Iris pigment epithelial cell (primary cell): ENCODE measurements at regions not wholly inside any gene's neighbourhood (a gene's known extent, or its start where the extent isn't known, plus 50 kb on each side); places are given as distances from the start of the nearest gene placed in this dataset.
"Not testable (repeated sequence)": the region's sequence is repeated elsewhere in the genome, so short reads cannot be mapped to it uniquely, and the experiment has no call there.

Experiments used
- DNase-seq: peaks from one replicate; pipeline ENCODE4 v3.0.0-alpha.2; 2011; ENCODE audit warnings: low read depth

DNA sequence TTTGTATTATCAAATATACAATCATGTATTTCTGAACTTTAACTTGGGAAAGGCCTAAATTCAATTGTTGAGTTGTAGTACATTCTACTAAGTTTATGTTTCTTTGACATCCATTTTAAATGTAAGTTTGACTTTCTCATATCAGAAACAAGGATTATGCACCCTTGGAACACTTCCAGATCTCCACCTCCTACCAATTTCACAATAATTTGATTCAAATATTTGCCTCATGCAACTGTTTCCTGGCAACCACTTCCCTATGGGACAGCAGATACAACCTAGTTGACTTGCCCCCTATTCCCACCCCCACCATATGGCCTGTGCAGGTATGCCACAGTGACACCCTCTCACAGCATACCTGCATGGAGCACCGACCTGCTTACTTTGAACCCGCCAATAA lies 506.4 kb upstream of the PABPC4L start:
- no peak for DNase-seq

DNA sequence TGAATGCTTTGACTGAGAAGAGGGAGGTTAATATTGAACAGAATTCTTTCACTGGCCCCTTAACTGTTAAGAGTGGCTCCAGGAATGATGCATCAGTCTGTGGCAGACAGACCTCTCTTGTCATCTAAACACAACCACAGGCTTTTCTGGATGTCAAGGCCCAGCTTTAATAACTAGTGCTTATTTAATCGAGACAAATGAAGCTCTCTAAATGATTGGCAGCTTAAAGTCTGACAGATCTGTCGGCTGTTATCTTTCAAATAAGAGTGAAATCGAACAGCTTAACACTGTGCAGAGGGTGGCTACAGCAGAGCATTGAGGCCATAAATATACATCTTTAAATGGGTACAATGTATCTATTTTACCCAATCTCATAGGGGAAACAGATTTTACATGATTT lies 500.8 kb upstream of the PABPC4L start:
- DNase-seq: no peak

DNA sequence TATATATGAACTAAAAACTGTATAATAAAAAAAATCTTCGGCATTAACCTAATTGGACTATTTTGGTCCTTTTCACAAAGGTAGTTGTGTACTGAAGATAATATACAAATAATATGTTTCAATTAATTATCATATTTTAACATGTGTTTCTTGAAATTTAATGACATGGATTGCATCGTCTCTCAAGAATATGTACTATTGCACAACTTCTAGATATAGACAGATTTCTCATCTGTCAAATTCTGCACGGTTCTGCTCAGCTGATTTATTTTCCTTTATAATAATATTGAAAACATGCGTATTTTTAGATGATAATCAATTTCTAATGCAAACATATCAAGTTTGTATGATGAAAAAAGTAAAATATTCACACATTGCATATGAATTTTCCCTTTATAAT lies 498.7 kb upstream of the PABPC4L start:
- DNase-seq: no peak

DNA sequence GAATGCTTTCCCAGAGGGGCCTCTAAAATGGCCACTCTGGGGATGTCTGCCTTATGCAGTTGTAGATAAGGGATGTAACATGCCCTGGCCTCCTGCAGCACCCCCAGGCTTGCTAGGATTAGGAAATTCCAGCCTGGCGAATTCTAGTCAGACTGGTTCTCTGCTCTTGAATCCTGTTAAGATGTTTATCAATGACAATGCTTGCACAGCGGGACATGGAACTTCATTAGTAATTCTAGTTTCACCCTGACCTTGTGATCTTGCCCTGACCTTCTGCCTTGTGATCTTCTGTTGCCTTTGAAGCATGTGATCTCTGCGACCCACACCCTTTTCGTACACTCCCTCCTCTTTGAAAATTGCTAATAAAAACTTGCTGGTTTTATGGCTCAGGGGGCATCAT lies 497.2 kb upstream of the PABPC4L start:
- not testable (repeated sequence) for DNase-seq

DNA sequence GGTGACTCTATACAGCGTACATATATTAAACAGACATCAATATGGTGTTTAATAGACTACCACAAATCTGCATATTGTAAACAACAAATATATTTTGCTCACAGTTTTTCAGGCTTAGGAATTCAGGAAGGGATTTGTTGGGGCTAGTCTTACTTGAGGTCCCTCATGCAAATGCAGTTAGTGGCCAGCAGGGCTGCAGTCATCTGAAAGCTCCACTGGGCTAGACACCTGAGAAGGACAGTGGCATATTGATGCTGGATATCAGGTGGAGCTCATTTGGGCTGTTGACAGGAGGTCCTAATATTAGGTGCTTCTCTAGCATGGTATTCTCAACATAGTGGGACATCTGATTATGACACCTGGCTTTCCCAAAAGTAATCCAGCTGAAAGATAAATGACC lies 493.8 kb upstream of the PABPC4L start:
- no peak for DNase-seq

DNA sequence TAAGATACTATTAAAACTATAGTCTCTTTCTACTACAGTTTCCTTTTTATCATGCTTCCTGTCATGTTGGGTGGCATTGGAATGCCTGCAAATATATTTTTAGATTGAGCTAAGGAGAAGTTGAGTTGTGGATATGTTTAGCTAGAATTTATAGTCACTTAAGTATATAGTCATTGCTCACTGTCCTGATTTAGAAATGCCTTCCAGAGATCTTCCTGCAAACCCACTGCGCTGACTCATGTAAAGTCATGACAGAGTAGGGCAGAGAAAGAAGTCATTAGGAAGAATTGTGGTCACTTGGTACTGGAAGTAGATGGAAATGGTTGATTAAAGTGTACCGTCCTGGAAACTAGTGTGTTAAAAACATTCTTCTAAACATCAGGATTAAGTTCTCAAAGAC lies 490.3 kb upstream of the PABPC4L start:
- DNase-seq: peak; percentile 1

DNA sequence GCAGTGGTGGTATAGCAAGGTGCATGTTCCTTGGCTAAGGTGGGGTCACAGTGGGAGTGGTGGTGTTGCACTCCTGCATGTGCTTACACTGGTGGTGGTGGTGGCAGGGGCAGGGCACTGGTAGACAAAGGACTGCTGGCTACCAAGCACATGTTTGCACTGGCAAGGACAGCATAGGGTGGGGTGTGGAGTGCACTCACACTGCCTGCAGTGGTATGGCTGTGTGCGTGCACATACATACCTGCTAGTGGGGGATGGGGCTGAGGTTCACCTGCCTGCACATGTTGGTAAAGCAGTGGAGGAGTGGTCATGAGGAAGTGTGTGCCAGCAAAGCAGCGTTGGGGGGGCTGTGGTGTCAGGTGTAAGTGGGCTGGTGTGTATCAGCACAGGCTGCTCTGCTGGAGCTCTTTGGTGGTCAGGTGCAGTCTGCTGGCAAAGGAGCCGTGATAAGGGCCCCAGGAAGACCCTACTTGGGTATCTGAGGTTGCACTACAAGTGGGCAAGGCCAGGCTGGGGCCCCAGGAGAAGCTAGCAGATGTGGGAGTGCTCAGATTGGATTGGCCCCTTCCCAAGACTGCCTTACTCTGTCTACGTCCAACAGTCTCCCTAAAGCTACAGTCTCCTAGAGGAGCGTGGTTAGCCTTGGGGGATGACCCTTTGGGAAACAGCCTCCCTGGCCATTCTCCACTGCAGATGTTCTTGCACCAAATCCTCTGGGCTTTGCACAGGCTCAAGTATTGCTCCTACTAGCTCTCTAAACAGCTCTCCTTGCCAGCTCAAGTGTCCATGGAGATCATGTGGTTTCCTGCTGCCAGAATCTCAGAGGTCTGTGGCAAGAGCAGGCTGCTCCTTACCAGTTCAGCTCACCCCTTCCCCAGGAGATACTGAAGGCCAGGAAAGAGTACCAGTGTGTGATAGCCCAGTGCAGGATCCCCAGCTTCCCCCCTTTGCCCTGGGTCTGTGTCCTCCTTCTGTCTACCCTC lies 486.3 kb upstream of the PABPC4L start:
- no peak for DNase-seq

DNA sequence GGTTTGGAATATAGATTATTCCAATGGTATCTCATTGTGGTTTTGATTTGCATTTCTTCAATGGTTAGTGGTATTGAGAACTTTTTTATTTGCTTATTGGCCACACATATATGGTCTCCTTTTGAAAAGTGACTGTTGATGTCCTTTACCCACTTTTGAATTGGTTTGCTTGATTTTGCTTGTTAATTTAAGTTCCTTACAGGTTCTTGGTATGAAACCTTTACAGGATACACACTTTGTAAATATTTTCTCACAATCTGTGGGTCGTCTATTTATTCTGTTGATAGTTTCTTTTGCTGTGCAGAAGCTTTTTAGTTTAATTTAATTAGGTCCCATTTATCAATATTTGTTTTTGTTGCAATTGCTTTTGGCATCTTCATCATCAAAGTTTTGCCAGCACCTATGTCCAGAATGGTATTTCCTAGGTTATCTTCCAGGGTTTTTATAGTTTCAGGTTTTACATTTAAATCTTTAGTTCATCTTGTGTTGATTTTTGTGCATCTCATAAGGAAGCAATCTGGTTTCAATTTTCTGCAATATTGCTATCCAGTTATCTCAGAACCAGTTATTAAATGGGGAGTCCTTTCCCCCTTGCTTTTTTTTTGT lies 475.7 kb upstream of the PABPC4L start:
- DNase-seq: no peak

DNA sequence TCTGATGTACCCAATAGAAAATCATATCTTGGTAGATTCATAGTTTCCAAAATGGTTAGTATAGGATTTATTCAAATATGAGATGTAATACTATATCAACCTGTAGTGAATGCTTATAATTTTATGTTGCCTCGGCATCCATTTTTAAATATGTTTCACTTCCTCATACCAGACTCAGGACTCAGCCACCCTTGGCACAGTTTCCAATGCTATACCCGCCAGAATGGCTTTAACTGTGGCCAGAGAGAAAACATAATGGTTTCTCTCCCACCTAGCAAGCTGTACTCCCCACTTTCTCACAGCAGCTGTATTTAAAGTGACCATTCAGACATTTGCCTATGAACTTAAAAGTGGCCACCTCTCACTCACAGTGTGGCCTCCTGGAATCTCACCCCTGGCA lies 466.6 kb upstream of the PABPC4L start:
- DNase-seq: no peak

DNA sequence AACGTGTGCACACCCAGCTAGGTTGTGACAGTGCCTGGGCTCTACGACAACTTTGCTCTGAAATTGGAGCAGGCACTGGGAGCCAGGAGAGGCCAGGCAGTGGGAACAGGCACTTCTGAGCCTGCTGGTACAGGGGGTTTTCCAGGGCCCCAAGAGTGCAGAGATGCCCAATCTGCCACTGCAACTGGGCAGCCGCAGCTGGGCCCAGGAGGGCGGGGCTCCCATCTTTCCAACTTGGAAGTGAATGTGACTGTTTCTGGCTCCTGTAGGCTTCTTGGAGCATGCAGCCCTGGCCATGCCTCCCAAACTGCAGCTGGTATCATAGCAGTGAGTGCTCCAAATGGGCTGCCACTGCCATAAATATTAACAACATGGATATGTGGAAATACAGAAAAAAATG lies 465.1 kb upstream of the PABPC4L start:
- no peak for DNase-seq

DNA sequence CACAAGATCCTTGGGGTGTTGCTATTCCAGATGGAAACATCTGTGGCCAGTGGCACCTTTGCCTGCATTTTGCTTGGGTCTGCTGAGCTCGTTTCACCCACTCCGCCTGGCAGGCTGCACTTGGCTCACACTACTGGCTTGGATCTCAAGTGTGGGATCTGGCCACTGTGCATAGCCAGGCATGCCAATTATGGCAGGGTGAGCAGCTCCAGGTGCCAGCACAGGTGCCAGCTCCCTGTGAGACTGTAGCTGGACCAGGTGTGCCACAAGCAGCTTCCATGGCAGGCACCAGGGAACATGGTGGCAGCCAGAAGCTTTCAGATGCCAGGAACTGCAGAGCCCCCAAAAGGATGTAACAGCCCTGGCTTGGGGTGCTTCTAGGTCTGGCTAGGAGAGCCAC lies 463.8 kb upstream of the PABPC4L start:
- DNase-seq: no peak

DNA sequence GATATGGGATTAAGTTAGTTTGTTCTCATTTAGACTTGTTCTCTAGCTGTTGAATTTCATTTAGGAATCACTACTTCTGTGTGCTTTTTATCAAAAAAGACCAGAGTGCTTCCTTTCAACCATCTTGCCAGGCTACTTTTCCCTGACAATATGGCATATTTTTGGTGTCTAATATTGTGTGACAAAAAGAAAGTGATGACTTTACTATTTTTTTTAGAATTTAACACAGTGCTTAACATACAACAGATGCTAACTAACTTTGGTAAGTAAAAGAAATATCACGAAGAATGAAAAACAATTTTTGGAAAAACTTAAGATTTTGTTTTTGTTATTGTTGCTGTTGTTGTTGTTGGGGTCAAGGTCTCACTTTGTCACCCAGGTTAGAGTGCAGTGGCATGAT lies 462.2 kb upstream of the PABPC4L start:
- DNase-seq: no peak

DNA sequence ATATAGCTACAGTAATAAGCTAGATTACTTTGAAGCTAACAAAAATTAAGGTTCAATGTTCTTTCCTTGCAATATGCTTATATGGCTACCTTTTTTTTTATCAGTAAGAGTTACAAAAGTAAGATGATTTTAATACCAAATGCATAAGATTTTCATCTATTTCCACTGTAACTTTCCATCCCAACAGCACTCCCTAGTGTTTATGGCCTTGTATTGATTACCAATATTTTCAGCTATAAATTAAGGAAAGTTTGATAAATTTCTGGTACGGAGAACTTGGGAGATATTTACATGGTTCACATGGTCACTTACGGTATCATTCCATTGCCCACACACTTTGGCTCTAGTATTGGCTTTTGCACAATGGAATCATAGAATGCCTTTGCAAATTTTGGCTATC lies 448.9 kb upstream of the PABPC4L start:
- DNase-seq: no peak

DNA sequence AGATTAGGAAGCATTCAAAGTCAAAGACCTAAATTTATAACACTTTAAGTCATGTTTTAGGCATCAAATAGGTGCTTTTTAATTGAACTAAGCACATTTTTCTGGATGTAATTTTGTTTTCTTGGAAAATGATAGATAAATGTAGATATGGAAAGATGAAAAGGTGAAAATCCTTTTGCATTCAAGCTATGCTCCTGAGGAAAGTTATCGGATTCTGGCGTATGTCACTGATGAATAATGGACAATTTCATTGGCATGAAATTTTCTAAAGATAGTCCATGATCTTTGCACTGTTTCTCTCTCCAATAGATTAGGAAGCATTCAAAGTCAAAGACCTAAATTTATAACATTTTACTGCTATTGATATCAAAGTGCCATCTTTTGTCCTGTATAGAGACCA lies 444.2 kb upstream of the PABPC4L start:
- DNase-seq: no peak

DNA sequence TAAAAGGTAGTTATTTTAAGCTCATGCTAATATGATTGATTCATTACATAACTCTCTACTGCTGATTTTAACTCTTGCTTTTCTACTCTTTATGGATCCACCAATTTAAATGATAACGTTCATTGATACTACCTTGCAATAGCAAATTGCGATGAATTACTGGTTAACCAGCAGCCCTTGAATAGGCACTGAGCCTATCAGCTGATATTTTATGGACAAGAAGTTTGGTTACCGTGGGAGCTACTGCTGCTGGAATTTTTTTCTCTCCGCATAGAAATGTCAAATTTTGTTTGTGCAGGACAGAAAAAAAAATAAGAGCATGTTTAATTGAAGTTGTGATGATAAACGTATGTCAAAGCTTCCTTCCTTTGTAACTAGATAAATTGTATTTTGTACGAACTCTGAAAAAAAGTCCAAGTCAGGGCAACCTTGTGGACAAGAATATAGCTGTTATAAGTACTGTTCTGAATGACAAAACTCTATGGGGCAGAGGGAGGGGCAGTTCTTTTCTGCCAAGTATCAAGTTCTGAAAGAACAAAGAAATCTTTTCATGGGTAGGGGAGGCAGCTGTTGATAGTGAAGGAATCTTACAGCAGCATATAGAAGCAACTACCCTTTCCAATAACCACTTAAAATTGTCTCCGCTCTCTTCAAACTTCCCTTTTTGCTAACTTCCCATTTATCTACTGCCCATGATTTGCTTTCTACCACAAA lies 434.9 kb upstream of the PABPC4L start:
- DNase-seq: no peak

DNA sequence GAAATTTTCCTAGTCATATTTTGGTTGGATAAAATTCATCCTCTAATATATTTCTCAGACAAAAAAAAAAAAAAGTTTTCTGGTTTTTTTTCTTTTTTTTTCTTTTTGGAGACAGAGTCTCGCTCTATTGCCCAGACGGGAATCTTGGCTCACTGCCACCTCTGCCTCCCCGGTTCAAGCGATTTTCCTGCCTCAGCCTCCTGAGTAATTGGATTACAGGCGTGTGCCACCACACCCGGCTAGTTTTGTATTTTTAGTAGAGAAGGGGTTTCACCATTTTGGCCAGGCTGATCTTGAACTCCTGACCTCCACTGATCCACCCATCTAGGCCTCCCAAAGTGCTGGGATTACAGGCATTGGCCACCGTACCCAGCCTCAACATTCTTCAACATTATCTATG lies 432.7 kb upstream of the PABPC4L start:
- DNase-seq: no peak

DNA sequence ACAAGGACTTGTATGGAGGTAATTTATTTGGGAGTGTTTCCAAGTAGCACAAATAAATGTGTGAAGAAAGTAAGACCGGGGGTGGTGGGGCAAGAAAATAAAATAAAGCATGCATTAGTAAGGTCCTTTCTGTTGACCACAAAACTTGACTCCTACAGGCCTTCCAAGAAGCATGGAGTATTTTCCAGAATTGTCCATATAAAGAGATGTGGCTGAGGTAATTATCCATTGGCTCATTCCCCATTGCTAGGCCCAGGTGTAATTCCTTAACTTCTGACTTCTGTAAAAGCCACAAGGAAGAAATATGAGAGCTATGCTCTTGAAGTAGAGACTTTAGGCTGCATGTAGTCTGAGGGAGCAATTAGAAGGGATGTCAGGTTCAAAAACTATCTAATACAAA lies 430.5 kb upstream of the PABPC4L start:
- DNase-seq: no peak

DNA sequence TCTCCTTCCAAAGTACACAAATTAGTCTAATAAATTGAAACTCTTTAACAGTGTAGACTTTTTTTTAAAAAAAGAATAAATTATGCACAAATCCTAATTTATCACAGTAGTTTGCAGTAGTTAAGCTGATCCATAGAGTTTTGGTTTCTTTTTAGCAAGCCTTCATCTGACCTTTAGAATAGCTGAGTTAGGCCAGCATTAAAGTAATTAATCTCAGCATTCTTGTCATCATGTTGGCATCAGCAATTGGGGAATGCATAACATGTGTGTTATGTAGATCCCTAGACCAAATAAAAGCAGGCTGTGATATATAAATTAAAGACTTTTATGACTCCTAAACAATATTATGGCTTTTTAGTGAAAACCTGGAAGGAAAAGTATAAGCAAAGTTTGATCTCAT lies 426.5 kb upstream of the PABPC4L start:
- DNase-seq: no peak

DNA sequence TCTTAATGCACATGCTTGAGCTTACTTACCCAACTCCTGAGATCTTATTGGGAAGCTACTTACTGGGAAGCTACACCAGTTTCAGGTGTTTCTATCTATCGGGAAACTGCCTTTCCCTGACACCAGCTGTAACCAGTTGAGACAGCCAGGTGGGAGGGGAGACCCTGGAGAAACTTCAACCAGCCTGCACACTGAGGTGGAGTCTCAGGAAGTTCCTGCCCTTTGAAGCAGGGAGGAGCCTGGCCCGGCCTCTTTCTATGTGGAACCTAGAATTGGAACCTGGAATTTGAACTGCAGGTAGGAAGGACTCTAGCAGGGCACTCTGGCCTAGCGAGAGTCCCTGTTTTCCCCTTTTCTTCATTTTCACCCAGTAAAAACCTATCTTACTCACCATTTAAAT lies 425.8 kb upstream of the PABPC4L start:
- no peak for DNase-seq

DNA sequence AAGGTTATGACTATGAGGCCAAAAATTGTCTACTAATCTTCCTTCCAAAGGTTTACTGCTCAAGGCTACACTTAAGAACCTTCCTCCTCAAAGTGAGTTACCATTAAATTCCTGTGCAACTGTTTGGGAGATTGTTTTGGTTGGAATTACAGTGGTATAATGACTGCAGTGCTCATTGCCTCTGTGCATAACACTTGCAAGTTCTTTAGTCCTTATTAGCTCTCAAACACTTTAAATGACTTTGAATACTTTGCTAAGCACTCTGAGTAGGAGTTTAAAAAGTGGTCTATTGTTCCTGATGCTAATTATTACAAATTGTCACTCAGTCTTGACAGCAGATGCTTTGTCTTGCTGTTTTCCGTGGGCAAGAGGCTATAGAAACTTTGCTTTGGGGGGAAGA lies 422.8 kb upstream of the PABPC4L start:
- DNase-seq: no peak

DNA sequence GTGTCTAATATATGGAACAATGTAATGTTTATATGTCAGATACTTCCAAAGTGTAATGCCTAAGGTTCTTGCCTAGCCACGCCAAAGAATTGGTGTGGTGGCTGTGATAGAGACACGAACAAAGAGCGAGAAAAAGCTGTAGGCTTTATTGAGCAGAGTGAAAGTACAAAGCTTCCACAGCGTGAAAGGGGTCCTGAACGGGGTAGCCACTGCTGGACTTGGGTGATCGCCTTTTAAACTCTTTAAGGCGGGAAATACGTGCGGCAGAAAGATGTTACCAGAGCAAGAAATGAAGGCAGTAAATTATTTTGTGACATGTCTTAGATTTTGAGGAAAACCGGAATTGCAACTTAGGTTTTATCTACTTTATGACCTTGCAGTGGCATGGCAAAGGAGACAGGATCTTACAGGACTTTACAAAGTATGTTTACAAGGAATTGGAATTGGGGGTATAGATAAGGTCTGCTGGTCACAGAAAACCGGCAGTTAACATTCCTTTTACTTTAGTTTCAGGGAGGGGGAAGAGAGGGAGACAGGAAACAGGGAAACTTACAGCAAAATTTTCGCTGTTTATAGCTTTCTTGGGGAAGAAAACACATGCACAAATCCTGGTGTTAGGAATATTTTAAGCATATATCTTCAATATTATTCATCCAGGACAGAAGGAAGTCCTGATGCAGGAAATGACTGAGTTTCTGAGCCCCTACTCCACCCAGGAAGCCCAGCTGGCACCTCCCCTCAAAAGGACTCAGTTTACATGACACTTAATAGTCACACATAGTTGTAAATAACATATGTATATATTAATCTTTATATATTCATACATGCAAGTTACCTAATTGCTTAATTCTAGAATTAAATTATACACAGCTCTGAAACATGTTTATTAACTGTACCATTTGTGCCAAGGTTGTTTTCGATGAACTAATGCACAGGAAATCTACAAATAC lies 421.3 kb upstream of the PABPC4L start:
- DNase-seq: not testable (repeated sequence)

DNA sequence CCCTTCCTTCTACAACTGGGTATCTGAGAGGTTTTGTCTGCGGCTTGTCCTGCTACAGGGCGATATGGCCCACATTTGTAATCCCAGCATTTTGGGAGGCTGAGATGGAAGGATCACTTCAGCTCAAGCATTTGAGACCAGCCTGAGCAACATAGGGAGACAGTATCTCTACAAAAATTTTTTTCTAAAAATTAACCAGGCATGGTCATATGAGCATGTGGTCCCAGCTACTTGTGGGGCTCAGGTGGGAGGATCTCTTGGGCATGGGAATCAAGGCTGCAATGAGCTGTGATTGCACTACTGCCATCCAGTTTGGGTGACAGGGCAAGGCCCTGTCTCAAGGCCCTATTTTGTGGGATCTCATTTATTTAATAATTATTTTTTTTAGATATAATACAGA lies 420.6 kb upstream of the PABPC4L start:
- no peak for DNase-seq
